HG03175 (cell line): ENCODE measurements at regions not wholly inside any gene's neighbourhood (a gene's known extent, or its start where the extent isn't known, plus 50 kb on each side); places are given as distances from the start of the nearest gene placed in this dataset.

Experiments
- ATAC-seq: cut with Tn5 transposase; IDR thresholded peaks from one replicate; pipeline ENCODE4 v1.9.1; 2021; ENCODE audit warnings: mild to moderate bottlenecking, moderate library complexity; ENCODE audit not compliant: unreplicated experiment

- ATAC-seq, result no peak
Measured at GRCh38 chr2:7983451-7983850, 698.4 kb upstream of the ID2 start.

- no peak for ATAC-seq
Measured at GRCh38 chr2:7983912-7984311, 697.9 kb upstream of the ID2 start.

- ATAC-seq, result no peak
Measured at GRCh38 chr2:7984693-7985353, 697.0 kb upstream of the ID2 start.

GRCh38 chr2:7986431-7986830, 695.4 kb upstream of the ID2 start:
- no peak for ATAC-seq

- ATAC-seq, result no peak
Measured at GRCh38 chr2:7987992-7988391, 693.9 kb upstream of the ID2 start.

GRCh38 chr2:7988440-7988839, 693.4 kb upstream of the ID2 start:
- ATAC-seq, result no peak

- ATAC-seq, result no peak
Measured at GRCh38 chr2:7989823-7990222, 692.0 kb upstream of the ID2 start.

- no peak for ATAC-seq
Measured at GRCh38 chr2:7992612-7993602, 688.9 kb upstream of the ID2 start.

- no peak for ATAC-seq
Measured at GRCh38 chr2:7994397-7994951, 687.4 kb upstream of the ID2 start.

- ATAC-seq, result no peak
Measured at GRCh38 chr2:7997279-7997678, 684.6 kb upstream of the ID2 start.

GRCh38 chr2:7999683-8000476, 682.0 kb upstream of the ID2 start:
- no peak for ATAC-seq

- ATAC-seq, result no peak
Measured at GRCh38 chr2:8000870-8001269, 681.0 kb upstream of the ID2 start.

GRCh38 chr2:8002765-8003393, 679.0 kb upstream of the ID2 start:
- ATAC-seq, result no peak

GRCh38 chr2:8003462-8004075, 678.3 kb upstream of the ID2 start:
- ATAC-seq, result no peak

- no peak for ATAC-seq
Measured at GRCh38 chr2:8004250-8004681, 677.6 kb upstream of the ID2 start.

- ATAC-seq, result no peak
Measured at GRCh38 chr2:8006181-8006580, 675.7 kb upstream of the ID2 start.

- no peak for ATAC-seq
Measured at GRCh38 chr2:8006626-8007025, 675.2 kb upstream of the ID2 start.

- ATAC-seq, result no peak
Measured at GRCh38 chr2:8009010-8009597, 672.8 kb upstream of the ID2 start.

- ATAC-seq, result no peak
Measured at GRCh38 chr2:8015848-8016600, 665.8 kb upstream of the ID2 start.
